Hepatocyte (in vitro differentiated cells): ENCODE measurements at regions not wholly inside any gene's neighbourhood (a gene's known extent, or its start where the extent isn't known, plus 50 kb on each side); places are given as distances from the start of the nearest gene placed in this dataset.

Experiments used
- DNase-seq: peaks from one replicate; pipeline ENCODE4 v3.0.0-alpha.2; 2016; ENCODE audit warnings: low spot score
- H2AFZ ChIP-seq: fragments of 200-600 bp; sonication (generic); 2 replicates; pipeline ENCODE4 v1.6.0; 2016; ENCODE audit warnings: antibody characterized with exemption, mild to moderate bottlenecking
- H3K27ac ChIP-seq: fragments of 200-600 bp; sonication (generic); 2 replicates; pipeline ENCODE4 v1.5.1; 2016; ENCODE audit warnings: mild to moderate bottlenecking
- H3K27me3 ChIP-seq: fragments of 200-600 bp; sonication (generic); 2 replicates; pipeline ENCODE4 v1.6.1; 2016
- H3K36me3 ChIP-seq: fragments of 200-600 bp; sonication (generic); replicated peaks from 2 replicates; pipeline ENCODE4 v1.5.1; 2016; ENCODE audit warnings: low read depth; ENCODE audit not compliant: insufficient read depth
- H3K4me1 ChIP-seq: fragments of 200-600 bp; sonication (generic); 2 replicates; pipeline ENCODE4 v1.5.1; 2016; ENCODE audit warnings: mild to moderate bottlenecking, moderate library complexity; ENCODE audit not compliant: insufficient read depth
- H3K4me2 ChIP-seq: fragments of 200-600 bp; sonication (generic); 2 replicates; pipeline ENCODE4 v1.6.0; 2016
- H3K4me3 ChIP-seq: fragments of 200-600 bp; sonication (generic); 2 replicates; pipeline ENCODE4 v1.5.1; 2016; ENCODE audit warnings: mild to moderate bottlenecking
- H3K79me2 ChIP-seq: fragments of 200-600 bp; sonication (generic); 2 replicates; pipeline ENCODE4 v1.6.0; 2017; ENCODE audit warnings: mild to moderate bottlenecking
- H3K9me2 ChIP-seq: fragments of 200-600 bp; sonication (generic); replicated peaks from 2 replicates; pipeline ENCODE4 v1.6.0; 2017; ENCODE audit warnings: mild to moderate bottlenecking; ENCODE audit not compliant: insufficient read depth
- H3K9me3 ChIP-seq: fragments of 200-600 bp; sonication (generic); 2 replicates; pipeline ENCODE4 v1.5.1; 2016; ENCODE audit warnings: low read depth, mild to moderate bottlenecking
- H4K20me1 ChIP-seq: fragments of 200-600 bp; sonication (generic); 2 replicates; pipeline ENCODE4 v1.6.0; 2016; ENCODE audit warnings: mild to moderate bottlenecking; ENCODE audit not compliant: insufficient read depth, poor library complexity, severe bottlenecking
- EZH2 ChIP-seq: fragments of 200-600 bp; sonication (generic); IDR thresholded peaks from 2 replicates; pipeline ENCODE4 v1.6.1; 2016; ENCODE audit warnings: antibody characterized with exemption, mild to moderate bottlenecking, borderline replicate concordance
- EZH2phosphoT487 ChIP-seq: fragments of 200-600 bp; sonication (generic); IDR thresholded peaks from one replicate; pipeline ENCODE4 v1.6.1; 2018; ENCODE audit warnings: antibody characterized with exemption, mild to moderate bottlenecking, low read depth, moderate library complexity; ENCODE audit not compliant: unreplicated experiment, severe bottlenecking
- WGBS: methylation state at CpG from one replicate; pipeline ENCODE4 v1.1.6; 2016; ENCODE audit warnings: low lambda C conversion rate; ENCODE audit errors: missing lambda C conversion rate; 5-methylcytosine and 5-hydroxymethylcytosine counted together
- TF ChIP-seq, protein P1 (sequence below): fragments of 200-600 bp; sonication (generic); IDR thresholded peaks from 2 replicates; pipeline ENCODE4 v1.5.1; 2016; ENCODE audit warnings: antibody characterized with exemption, mild to moderate bottlenecking; ENCODE audit not compliant: poor library complexity

GRCh38 chr22:27512283-27512761, 289.2 kb downstream of the MN1 start:
- H4K20me1 ChIP-seq, result no peaks in the 10 kb centered on the region
- no peaks in the 10 kb centered on the region for H3K9me3 ChIP-seq
- no peaks in the 10 kb centered on the region for H3K27me3 ChIP-seq
- no peak for TF ChIP-seq EZH2phosphoT487
- TF ChIP-seq, protein P1, sequence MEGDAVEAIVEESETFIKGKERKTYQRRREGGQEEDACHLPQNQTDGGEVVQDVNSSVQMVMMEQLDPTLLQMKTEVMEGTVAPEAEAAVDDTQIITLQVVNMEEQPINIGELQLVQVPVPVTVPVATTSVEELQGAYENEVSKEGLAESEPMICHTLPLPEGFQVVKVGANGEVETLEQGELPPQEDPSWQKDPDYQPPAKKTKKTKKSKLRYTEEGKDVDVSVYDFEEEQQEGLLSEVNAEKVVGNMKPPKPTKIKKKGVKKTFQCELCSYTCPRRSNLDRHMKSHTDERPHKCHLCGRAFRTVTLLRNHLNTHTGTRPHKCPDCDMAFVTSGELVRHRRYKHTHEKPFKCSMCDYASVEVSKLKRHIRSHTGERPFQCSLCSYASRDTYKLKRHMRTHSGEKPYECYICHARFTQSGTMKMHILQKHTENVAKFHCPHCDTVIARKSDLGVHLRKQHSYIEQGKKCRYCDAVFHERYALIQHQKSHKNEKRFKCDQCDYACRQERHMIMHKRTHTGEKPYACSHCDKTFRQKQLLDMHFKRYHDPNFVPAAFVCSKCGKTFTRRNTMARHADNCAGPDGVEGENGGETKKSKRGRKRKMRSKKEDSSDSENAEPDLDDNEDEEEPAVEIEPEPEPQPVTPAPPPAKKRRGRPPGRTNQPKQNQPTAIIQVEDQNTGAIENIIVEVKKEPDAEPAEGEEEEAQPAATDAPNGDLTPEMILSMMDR, result no peak
- H3K36me3 ChIP-seq, result no peaks in the 10 kb centered on the region
- no peaks in the 10 kb centered on the region for H3K79me2 ChIP-seq
- H3K4me3 ChIP-seq, result no peak overlapping the region
- WGBS, result 59% methylated on average over 13 of the region's 13 CpGs
- peaks cover 5% of the 10 kb centered on the region for H3K4me1 ChIP-seq
- H2AFZ ChIP-seq, result no peak overlapping the region
- no peak overlapping the region for H3K4me2 ChIP-seq
- no peaks in the 10 kb centered on the region for H3K9me2 ChIP-seq
- peak overlapping the region; percentile 65 for H3K27ac ChIP-seq
- peak; percentile 62 for DNase-seq

GRCh38 chr22:27513021-27513420, 288.5 kb downstream of the MN1 start:
- H3K27ac ChIP-seq, result peak overlapping the region; percentile 18
- no peaks in the 10 kb centered on the region for H3K36me3 ChIP-seq
- no peak overlapping the region for H2AFZ ChIP-seq
- no peaks in the 10 kb centered on the region for H3K79me2 ChIP-seq
- no peaks in the 10 kb centered on the region for H4K20me1 ChIP-seq
- H3K27me3 ChIP-seq, result no peaks in the 10 kb centered on the region
- no peak overlapping the region for H3K4me2 ChIP-seq
- TF ChIP-seq EZH2, result no peak
- TF ChIP-seq, protein P1, result no peak
- peaks cover 5% of the 10 kb centered on the region for H3K4me1 ChIP-seq
- 47% methylated on average over 2 of the region's 2 CpGs for WGBS
- no peaks in the 10 kb centered on the region for H3K9me3 ChIP-seq
- no peak for DNase-seq
- H3K9me2 ChIP-seq, result no peaks in the 10 kb centered on the region
- H3K4me3 ChIP-seq, result no peak overlapping the region

- H2AFZ ChIP-seq, result no peak overlapping the region
- WGBS, result 85% methylated on average over 9 of the region's 9 CpGs
Measured at GRCh38 chr22:27514601-27515523, 286.7 kb downstream of the MN1 start.

More at GRCh38 chr22:27514601-27515523, 286.7 kb downstream of the MN1 start:
- H4K20me1 ChIP-seq, result no peaks in the 10 kb centered on the region
- TF ChIP-seq EZH2phosphoT487, result no peak
- TF ChIP-seq, protein P1, result no peak
- no peak for TF ChIP-seq EZH2
- no peaks in the 10 kb centered on the region for H3K36me3 ChIP-seq
- H3K9me2 ChIP-seq, result no peaks in the 10 kb centered on the region
- H3K27me3 ChIP-seq, result no peaks in the 10 kb centered on the region
- no peaks in the 10 kb centered on the region for H3K9me3 ChIP-seq
- H3K4me2 ChIP-seq, result no peak overlapping the region
- no peak overlapping the region for H3K27ac ChIP-seq
- no peaks in the 10 kb centered on the region for H3K79me2 ChIP-seq
- peaks cover 14% of the 10 kb centered on the region for H3K4me1 ChIP-seq
- no peak for DNase-seq
- H3K4me3 ChIP-seq, result no peak overlapping the region
